ENCODE measurements at regions not wholly inside any gene's neighbourhood (a gene's known extent, or its start where the extent isn't known, plus 50 kb on each side); places are given as distances from the start of the nearest gene placed in this dataset.
"Not testable (repeated sequence)": the region's sequence is repeated elsewhere in the genome, so short reads cannot be mapped to it uniquely, and the experiment has no call there.

- DNase-seq: no peak
These were observed 1415.5 kb upstream of the ACVR2A start for GRCh38 chr2:146429366-146429765.

DNA sequence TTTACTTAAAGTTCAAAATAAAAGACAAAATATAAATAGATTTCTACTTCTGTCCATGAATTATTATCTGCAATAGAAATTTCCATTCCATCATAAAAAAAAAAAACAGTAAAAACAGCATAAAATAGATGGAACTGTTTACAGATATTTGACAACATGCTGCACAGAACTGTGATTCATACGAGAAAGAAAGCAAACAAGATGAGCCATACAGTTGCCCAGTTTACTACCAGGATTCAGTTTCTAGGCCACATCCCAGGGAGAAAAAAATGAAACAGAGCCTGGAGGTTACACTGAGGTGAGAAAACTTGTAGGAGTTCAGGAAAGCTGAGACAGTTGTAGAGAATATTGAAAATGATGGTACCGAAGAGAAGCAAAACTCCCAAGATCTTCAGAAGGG, 1426.9 kb upstream of the ACVR2A start:
- DNase-seq: no peak

- DNase-seq: no peak
These were observed 1429.5 kb upstream of the ACVR2A start for GRCh38 chr2:146415291-146415690.

DNA sequence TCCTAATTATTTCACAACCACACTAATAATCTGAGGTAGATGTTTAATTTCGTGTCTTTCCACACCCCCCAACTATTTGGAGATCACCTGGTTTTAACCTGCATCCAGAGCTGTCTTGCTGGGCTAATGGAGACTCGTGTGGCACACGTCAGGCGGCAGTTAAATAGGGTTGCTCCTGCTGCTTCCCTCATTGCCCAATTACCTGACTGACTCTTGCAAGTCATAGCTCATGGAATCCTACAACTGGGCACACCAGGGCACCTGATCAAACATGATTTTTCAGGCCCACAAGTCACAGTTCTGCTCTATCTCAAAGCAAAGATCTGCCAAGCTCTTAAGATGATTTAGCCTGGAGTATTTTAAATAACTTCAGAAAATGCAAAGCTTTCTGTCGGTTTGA, 1430.4 kb upstream of the ACVR2A start:
- DNase-seq: peak; percentile 48

- DNase-seq: no peak
These were observed 1431.7 kb upstream of the ACVR2A start for GRCh38 chr2:146413086-146413610.

- no peak for DNase-seq
These were observed 1432.2 kb upstream of the ACVR2A start for GRCh38 chr2:146412625-146413024.

GRCh38 chr2:146405402-146406309, 1439.2 kb upstream of the ACVR2A start:
- peak; percentile 15 for DNase-seq

- not testable (repeated sequence) for DNase-seq
These were observed 1441.2 kb upstream of the ACVR2A start for GRCh38 chr2:146403546-146404160.

- DNase-seq: no peak
These were observed 1452.2 kb upstream of the ACVR2A start for GRCh38 chr2:146392631-146393030.

- no peak for DNase-seq
These were observed 1452.6 kb upstream of the ACVR2A start for GRCh38 chr2:146392186-146392585.

DNA sequence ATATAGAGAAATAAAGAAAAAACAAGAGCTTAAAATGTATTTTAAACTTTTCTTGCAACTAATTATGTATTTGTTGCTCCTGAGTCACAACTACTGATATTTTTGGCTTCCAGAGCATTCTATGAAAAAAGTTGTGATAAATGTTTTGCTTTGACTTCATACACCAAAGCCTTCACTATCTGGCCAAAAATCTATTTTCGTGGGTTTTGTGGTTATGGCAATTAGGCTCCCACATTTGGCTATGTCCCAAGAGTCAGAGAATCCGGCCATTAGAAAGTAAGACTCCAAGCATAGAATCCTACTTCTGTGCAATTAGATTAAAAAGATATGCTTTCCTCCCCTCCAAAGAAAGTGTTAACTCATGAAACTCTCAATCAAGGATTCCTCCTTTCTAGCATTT, 1456.1 kb upstream of the ACVR2A start:
- DNase-seq: no peak

DNA sequence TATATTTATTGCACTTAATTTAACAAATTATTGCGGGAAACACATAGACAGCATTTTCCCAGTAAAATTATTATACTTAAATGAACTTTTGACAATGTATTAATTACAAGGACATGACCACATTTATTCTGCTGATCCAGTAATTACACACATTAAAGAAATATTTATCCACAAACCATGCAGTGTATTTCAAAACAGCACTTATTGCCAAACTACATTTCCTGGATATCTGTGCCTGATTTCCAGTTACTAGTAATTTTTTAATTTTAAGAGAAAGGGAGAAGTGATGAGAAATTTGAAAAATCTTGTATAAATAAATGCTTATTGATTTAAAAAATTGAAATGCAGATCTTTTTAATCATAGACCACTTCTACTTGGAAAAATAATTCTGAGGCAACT, 1458.7 kb upstream of the ACVR2A start:
- no peak for DNase-seq

DNA sequence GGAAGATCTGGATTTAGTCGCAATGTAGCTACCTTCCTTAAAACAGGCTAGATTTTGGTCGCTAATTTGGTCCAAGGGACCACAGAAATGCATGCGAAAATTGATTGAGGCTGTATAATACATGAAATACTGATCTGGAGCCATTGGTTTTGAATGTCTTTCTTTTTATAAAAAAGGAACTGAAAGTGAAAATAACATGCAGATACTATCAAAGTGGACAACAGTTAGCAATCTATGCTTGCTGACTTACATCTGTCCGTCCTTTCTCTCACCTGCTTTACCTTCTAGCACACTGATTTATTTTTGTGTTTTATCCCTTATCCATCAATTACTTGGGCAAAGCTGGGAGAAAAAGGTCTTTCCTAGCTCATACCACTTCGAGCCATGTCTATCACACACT, 1459.8 kb upstream of the ACVR2A start:
- no peak for DNase-seq

DNA sequence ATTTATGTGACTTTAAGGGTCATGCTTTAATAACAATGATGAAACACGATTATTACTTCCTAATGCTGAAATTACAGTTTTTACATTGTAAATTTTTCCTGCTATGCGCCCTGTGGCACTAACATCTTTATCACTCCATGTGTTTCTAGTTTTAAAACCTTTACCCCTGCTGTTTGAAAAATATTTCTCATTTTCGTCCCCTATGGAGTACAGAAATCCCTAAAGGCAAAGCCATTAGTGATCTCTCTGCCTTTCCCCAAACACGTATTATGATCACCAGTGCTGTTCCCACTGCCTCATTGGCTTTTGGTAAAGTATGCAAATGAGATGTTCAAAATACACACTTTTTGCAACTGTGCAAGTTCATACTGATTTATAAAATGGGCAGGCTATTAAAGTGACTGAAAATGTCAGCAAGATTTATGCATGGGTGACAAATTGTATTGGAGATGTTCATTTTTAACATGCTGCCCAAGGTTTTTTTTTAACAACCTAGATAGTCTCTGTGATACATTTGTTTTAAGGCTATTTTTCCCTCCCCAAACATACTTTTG, 1468.2 kb upstream of the ACVR2A start:
- DNase-seq: no peak

GRCh38 chr2:146374505-146374904, 1470.3 kb upstream of the ACVR2A start:
- no peak for DNase-seq

DNA sequence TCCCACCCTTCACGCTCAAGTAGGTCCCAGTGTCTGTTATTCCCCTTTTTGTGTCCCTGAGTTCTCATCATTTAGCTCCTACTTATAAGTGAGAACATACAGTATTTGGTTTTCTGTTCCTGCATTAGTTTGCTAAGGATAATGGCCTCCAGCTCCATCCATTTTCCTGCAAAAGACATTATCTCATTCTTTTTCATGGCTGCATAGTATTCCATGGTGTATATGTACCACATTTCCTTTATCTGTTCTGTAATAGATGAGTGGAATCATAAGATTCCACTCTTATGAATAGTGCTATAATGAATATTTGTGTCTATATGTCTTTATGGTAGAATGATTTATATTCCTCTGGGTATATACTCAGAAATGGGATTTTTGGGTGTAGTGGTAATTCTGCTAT, 1473.5 kb upstream of the ACVR2A start:
- not testable (repeated sequence) for DNase-seq

- DNase-seq: no peak
These were observed 1474.0 kb upstream of the ACVR2A start for GRCh38 chr2:146370826-146371225.

- DNase-seq: no peak
These were observed 1478.6 kb upstream of the ACVR2A start for GRCh38 chr2:146366276-146366675.

DNA sequence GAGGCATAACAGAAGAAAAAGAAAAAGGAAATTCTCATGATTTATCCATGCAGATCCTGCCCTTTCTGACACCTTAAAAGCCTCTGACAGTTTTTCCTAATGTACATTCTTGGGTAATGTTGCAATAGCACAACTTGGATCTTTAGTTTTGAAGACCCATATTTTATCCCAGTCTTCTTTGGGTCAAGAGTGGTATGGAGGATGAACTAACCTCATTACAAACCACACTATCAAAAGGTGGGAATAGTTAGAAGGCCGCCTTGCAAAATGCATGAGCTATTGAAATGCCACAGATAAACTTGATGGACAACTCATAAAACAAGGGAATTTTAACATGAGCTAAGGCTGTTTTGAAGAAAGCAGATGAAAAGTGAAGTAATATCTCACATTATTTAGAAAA, 1479.8 kb upstream of the ACVR2A start:
- DNase-seq: no peak

DNA sequence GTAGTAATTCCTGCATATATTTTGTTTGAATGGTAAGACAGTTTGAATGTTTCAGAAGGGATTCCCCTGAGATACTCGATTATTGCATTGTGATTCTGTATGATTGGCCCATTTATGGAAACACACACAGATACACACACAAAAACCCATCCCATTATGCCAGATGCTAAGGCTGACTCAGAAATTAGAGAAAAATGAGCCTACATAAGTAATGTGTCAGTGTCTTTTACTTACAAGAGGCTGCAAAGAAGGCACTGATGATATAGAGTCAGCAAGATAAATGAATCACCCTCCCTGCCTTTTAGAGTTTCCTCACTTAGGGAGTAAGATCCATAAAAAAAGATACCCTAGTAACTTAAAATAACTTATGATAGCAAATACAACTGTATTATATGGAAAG, 1481.1 kb upstream of the ACVR2A start:
- no peak for DNase-seq

GRCh38 chr2:146351689-146352088, 1493.1 kb upstream of the ACVR2A start:
- no peak for DNase-seq

GRCh38 chr2:146349334-146349733, 1495.5 kb upstream of the ACVR2A start:
- no peak for DNase-seq

- DNase-seq: no peak
These were observed 1519.9 kb upstream of the ACVR2A start for GRCh38 chr2:146324951-146325350.

DNA sequence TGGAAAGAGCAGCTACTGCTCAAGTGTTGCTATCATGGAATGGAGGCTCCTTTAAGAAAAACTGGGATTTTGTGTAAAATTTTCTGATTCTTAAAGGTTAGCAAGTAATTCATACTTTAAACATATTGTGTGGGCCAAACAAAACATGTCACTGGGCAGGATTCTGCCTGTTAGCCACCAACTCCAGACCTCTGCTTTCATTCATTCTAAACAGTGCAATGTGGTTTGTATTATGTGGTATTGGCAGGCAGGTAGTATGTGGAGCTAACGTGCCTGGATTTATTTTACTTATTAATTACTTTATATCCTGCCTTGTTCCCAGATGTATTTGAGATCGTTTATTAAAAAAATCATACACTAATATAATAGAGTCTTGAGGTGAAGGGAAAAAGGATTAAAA, 1521.3 kb upstream of the ACVR2A start:
- DNase-seq: no peak
